ENCODE measurements at regions not wholly inside any gene's neighbourhood (a gene's known extent, or its start where the extent isn't known, plus 50 kb on each side); places are given as distances from the start of the nearest gene placed in this dataset.

- DNase-seq (ENCODE audit: low spot score) = no peak
Measured at GRCh38 chr1:239600588-239600987, 214.2 kb downstream of the CHRM3 start.

- DNase-seq (ENCODE audit: low spot score) = no peak
Measured at GRCh38 chr1:239601108-239601507, 214.7 kb downstream of the CHRM3 start.

GRCh38 chr1:239603530-239603929, 217.2 kb downstream of the CHRM3 start:
- DNase-seq (ENCODE audit: low spot score) = no peak

- DNase-seq (ENCODE audit: low spot score) = no peak
Measured at GRCh38 chr1:239606850-239607400, 220.6 kb downstream of the CHRM3 start.

- DNase-seq (ENCODE audit: low spot score) = no peak
Measured at GRCh38 chr1:239608469-239608868, 222.1 kb downstream of the CHRM3 start.

GRCh38 chr1:239612379-239612778, 226.0 kb downstream of the CHRM3 start:
- no peak for DNase-seq (ENCODE audit: low spot score)

- no peak for DNase-seq (ENCODE audit: low spot score)
Measured at GRCh38 chr1:239616673-239617072, 230.3 kb downstream of the CHRM3 start.

GRCh38 chr1:239617259-239617658, 230.9 kb downstream of the CHRM3 start:
- DNase-seq (ENCODE audit: low spot score) = no peak

- DNase-seq (ENCODE audit: low spot score) = no peak
Measured at GRCh38 chr1:239617731-239618130, 231.4 kb downstream of the CHRM3 start.

GRCh38 chr1:239619190-239619589, 232.8 kb downstream of the CHRM3 start:
- no peak for DNase-seq (ENCODE audit: low spot score)

- DNase-seq (ENCODE audit: low spot score) = no peak
Measured at GRCh38 chr1:239630767-239631166, 244.4 kb downstream of the CHRM3 start.

GRCh38 chr1:239633432-239633831, 247.1 kb downstream of the CHRM3 start:
- no peak for DNase-seq (ENCODE audit: low spot score)

GRCh38 chr1:239635276-239635675, 248.9 kb downstream of the CHRM3 start:
- DNase-seq (ENCODE audit: low spot score) = no peak

- no peak for DNase-seq (ENCODE audit: low spot score)
Measured at GRCh38 chr1:239636347-239636746, 250.0 kb downstream of the CHRM3 start.

GRCh38 chr1:239644604-239645003, 258.2 kb downstream of the CHRM3 start:
- DNase-seq (ENCODE audit: low spot score) = no peak

GRCh38 chr1:239647045-239647444, 260.7 kb downstream of the CHRM3 start:
- DNase-seq (ENCODE audit: low spot score) = no peak

- DNase-seq (ENCODE audit: low spot score) = no peak
Measured at GRCh38 chr1:239647964-239648632, 261.7 kb downstream of the CHRM3 start.

GRCh38 chr1:239655023-239655422, 268.7 kb downstream of the CHRM3 start:
- DNase-seq (ENCODE audit: low spot score) = no peak

- no peak for DNase-seq (ENCODE audit: low spot score)
Measured at GRCh38 chr1:239657291-239657690, 270.9 kb downstream of the CHRM3 start.

- DNase-seq (ENCODE audit: low spot score) = no peak
Measured at GRCh38 chr1:239662950-239663349, 276.6 kb downstream of the CHRM3 start.

- DNase-seq (ENCODE audit: low spot score) = no peak
Measured at GRCh38 chr1:239672256-239672655, 285.9 kb downstream of the CHRM3 start.

GRCh38 chr1:239675735-239676134, 289.4 kb downstream of the CHRM3 start:
- no peak for DNase-seq (ENCODE audit: low spot score)

- no peak for DNase-seq (ENCODE audit: low spot score)
Measured at GRCh38 chr1:239676522-239677273, 290.3 kb downstream of the CHRM3 start.

Measured in putamen (tissue), 1 donor.